Lung (tissue), 11 donors: ENCODE measurements at regions not wholly inside any gene's neighbourhood (a gene's known extent, or its start where the extent isn't known, plus 50 kb on each side); places are given as distances from the start of the nearest gene placed in this dataset.
"Not testable (repeated sequence)": the region's sequence is repeated elsewhere in the genome, so short reads cannot be mapped to it uniquely, and the experiment has no call there.

Experiments
- ATAC-seq: fragments of 200-7000 bp; cut with Tn5 transposase; one replicate; pipeline ENCODE4 v1.9.1; 2020; ENCODE audit warnings: moderate number of reproducible peaks; ENCODE audit not compliant: insufficient read depth, low FRiP score
- DNase-seq, 3 donors: peaks; one replicate each; pipeline ENCODE4 v3.0.0-alpha.2; 2013 to 2017
- H3K27ac ChIP-seq, 2 donors: one replicate each; pipeline ENCODE4 v1.5.1; 2013; ENCODE audit warnings: mild to moderate bottlenecking in 2 of 2, moderate library complexity in 2 of 2, control low read depth in 1 of 2, inconsistent platforms in 1 of 2, low read depth in 1 of 2, low read length in 1 of 2
- H3K27me3 ChIP-seq, 3 donors: one replicate each; pipeline ENCODE4 v1.5.1; 2013; ENCODE audit warnings: low read length in 2 of 3; ENCODE audit not compliant: control insufficient read depth in 3 of 3, insufficient read depth in 3 of 3
- H3K36me3 ChIP-seq, 4 donors: one replicate each; pipeline ENCODE4 v1.5.1; 2013; ENCODE audit warnings: low read length in 4 of 4, mild to moderate bottlenecking in 1 of 4, moderate library complexity in 1 of 4; ENCODE audit not compliant: control insufficient read depth in 4 of 4, insufficient read depth in 4 of 4
- H3K4me1 ChIP-seq, 5 donors: one replicate each; pipeline ENCODE4 v1.5.1; 2013; ENCODE audit warnings: low read length in 5 of 5, mild to moderate bottlenecking in 2 of 5, moderate library complexity in 1 of 5; ENCODE audit not compliant: control insufficient read depth in 5 of 5, insufficient read depth in 5 of 5
- H3K4me3 ChIP-seq: one replicate; pipeline ENCODE4 v1.5.1; 2013; ENCODE audit warnings: mild to moderate bottlenecking, control low read depth, moderate library complexity
- H3K9ac ChIP-seq, 2 donors: one replicate each; pipeline ENCODE4 v1.5.1; 2013; ENCODE audit warnings: low read length in 2 of 2, control low read depth in 1 of 2; ENCODE audit not compliant: insufficient read depth in 1 of 2
- H3K9me3 ChIP-seq, 4 donors: one replicate each; pipeline ENCODE4 v1.5.1; 2013; ENCODE audit warnings: low read length in 3 of 4, mild to moderate bottlenecking in 1 of 4, moderate library complexity in 1 of 4; ENCODE audit not compliant: control insufficient read depth in 4 of 4, insufficient read depth in 3 of 4
- CTCF ChIP-seq: IDR thresholded peaks from 2 replicates; pipeline ENCODE4 v1.5.1; 2012; ENCODE audit warnings: mild to moderate bottlenecking; ENCODE audit errors: control extremely low read depth, extremely low read depth
- WGBS, 2 donors: extraction: QIAGEN DNeasy Blood & Tissue Kit; methylation state at CpG; one replicate each; pipeline ENCODE4 v1.1.7; 2013; 5-methylcytosine and 5-hydroxymethylcytosine counted together
- donor health status: control.
- donor health status: control.
- donor health status: Bipolar disorder and iron deficiency.
- donor health status: healthy.
- donor health status: DM: yes; HTN: yes; CAD: no.

GRCh38 chr17:54452666-54453348, 447.8 kb upstream of the TOM1L1 start:
- Histone ChIP-seq H3K27me3 (no peaks in the 10 kb centered on the region), H3K4me1 (no peaks in the 10 kb centered on the region), H3K4me3 (no peak overlapping the region), H3K9ac (no peak overlapping the region), H3K9me3 (peaks cover 0 to 16% (median 6%) of the 10 kb centered on the region in 4 donors), H3K27ac (no peak overlapping the region), H3K36me3 (no peaks in the 10 kb centered on the region)
- no peak for TF ChIP-seq CTCF
- 81 to 93% methylated on average over 6 of the region's 6 CpGs for WGBS, 2 donors
- ATAC-seq (no peak), DNase-seq (no peak)

GRCh38 chr17:54455251-54455868, 445.3 kb upstream of the TOM1L1 start:
- ATAC-seq, result no peak
- WGBS, 2 donors, result 64 to 80% methylated on average over 2 of the region's 2 CpGs
- Histone ChIP-seq H3K27me3 (no peaks in the 10 kb centered on the region), H3K9me3 (peaks cover 0 to 16% (median 6%) of the 10 kb centered on the region in 4 donors), H3K4me1 (no peaks in the 10 kb centered on the region), H3K4me3 (no peak overlapping the region), H3K27ac (no peak overlapping the region), H3K36me3 (no peaks in the 10 kb centered on the region), H3K9ac (no peak overlapping the region)
- no peak for TF ChIP-seq CTCF
- DNase-seq, result no peak

GRCh38 chr17:54465443-54465842, 435.2 kb upstream of the TOM1L1 start:
- 68 to 82% methylated on average over 3 of the region's 3 CpGs for WGBS, 2 donors
- not testable (repeated sequence) for H3K9me3 ChIP-seq, H3K4me1 ChIP-seq, DNase-seq, H3K27ac ChIP-seq, ATAC-seq, H3K9ac ChIP-seq, H3K27me3 ChIP-seq, H3K36me3 ChIP-seq, H3K4me3 ChIP-seq

DNA sequence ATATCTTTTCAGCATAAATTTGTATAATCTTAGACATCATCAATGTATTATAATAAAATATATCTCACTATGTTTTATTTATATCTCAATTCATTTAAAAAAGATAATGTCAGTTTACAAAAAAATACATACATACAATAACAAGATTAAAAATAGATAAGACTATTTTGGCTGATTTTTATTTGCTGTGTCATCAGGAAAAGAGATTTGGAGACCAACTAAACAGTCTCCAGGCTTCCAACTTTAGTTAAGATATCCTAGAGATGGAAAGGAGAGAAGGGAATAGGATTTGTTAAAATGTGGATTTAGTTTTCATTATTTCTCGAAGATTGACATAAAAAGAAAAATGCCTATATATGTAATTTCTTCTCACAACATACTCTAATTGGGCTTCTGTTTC, 433.8 kb upstream of the TOM1L1 start:
- no peak for DNase-seq
- ATAC-seq, result no peak
- Histone ChIP-seq H3K4me3 (no peak overlapping the region), H3K4me1 (no peaks in the 10 kb centered on the region), H3K27ac (no peak overlapping the region), H3K9ac (no peak overlapping the region), H3K9me3 (peaks cover 0 to 3% (median 0%) of the 10 kb centered on the region in 4 donors), H3K36me3 (no peaks in the 10 kb centered on the region), H3K27me3 (no peaks in the 10 kb centered on the region)
- no peak for TF ChIP-seq CTCF
- 75 to 78% methylated on average over 1 of the region's 1 CpG for WGBS, 2 donors
